GM19324 (cell line): ENCODE measurements at regions not wholly inside any gene's neighbourhood (a gene's known extent, or its start where the extent isn't known, plus 50 kb on each side); places are given as distances from the start of the nearest gene placed in this dataset.

Experiments
- ATAC-seq: cut with Tn5 transposase; IDR thresholded peaks from one replicate; pipeline ENCODE4 v1.9.1; 2021; ENCODE audit warnings: mild to moderate bottlenecking, moderate library complexity; ENCODE audit not compliant: unreplicated experiment, low FRiP score

- ATAC-seq = no peak
These were observed 59.7 kb upstream of the KL start for GRCh38 chr13:32956595-32956933.

- no peak for ATAC-seq
These were observed 55.6 kb upstream of the KL start for GRCh38 chr13:32960626-32961025.

GRCh38 chr13:32961724-32962123 is 54.5 kb upstream of the KL start:
- ATAC-seq = no peak

GRCh38 chr13:32962342-32962741 is 53.9 kb upstream of the KL start:
- ATAC-seq = no peak

DNA sequence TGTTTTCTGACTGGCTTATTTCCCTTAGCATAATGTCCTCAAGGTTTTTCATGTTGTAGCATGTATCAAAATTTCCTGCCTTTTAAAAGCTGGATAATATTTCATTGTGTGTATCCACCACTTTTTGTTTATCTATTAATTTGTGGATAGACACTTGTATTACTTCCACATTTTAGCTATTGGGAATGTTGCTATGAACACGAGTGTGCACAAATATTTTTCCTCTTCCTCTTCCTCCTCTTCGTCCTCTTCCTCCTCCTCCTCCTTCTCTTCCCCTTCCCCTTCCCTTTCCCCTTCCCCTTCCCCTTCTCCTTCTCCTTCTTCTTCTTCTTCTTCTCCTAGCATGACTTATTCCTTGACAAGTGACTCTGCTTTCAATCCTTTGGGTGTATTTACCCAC is 51.2 kb upstream of the KL start:
- no peak for ATAC-seq
